Keratinocyte (primary cell): ENCODE measurements at regions not wholly inside any gene's neighbourhood (a gene's known extent, or its start where the extent isn't known, plus 50 kb on each side); places are given as distances from the start of the nearest gene placed in this dataset.
A peak's percentile ranks its signal among the peaks of the same experiment; 100 is the strongest.
"Not testable (repeated sequence)": the region's sequence is repeated elsewhere in the genome, so short reads cannot be mapped to it uniquely, and the experiment has no call there.

Experiments used
- DNase-seq: peaks from one replicate; pipeline ENCODE4 v3.0.0-alpha.2; 2011; ENCODE audit warnings: low read depth, missing footprints, low spot score
- FAIRE-seq: peaks from 2 replicates; lab custom pipeline; 2011; peaks lifted over from hg19 to GRCh38; lab: Jason Lieb, UNC
- H2AFZ ChIP-seq: 2 replicates; pipeline ENCODE4 v1.6.0; 2012; ENCODE audit warnings: low read length, control low read depth, inconsistent platforms; ENCODE audit not compliant: control insufficient read depth
- H3K27ac ChIP-seq: 2 replicates; pipeline ENCODE4 v1.5.1; 2011; ENCODE audit warnings: low read length; ENCODE audit not compliant: control insufficient read depth, insufficient read depth
- H3K27me3 ChIP-seq: 3 replicates; pipeline ENCODE4 v1.6.0; 2011; ENCODE audit warnings: low read length; ENCODE audit not compliant: control insufficient read depth, insufficient read depth; ENCODE audit errors: extremely low read depth
- H3K36me3 ChIP-seq, 2 experiments: 2 replicates in 1 of 2; 3 replicates in 1 of 2; pipeline ENCODE4 v1.5.1; 2011; ENCODE audit warnings: low read length in 2 of 2, mild to moderate bottlenecking in 1 of 2; ENCODE audit not compliant: control insufficient read depth in 2 of 2, insufficient read depth in 2 of 2; ENCODE audit errors: extremely low read depth in 1 of 2
- H3K4me1 ChIP-seq: 3 replicates; pipeline ENCODE4 v1.5.1; 2011; ENCODE audit warnings: low read length; ENCODE audit not compliant: control insufficient read depth, insufficient read depth; ENCODE audit errors: extremely low read depth
- H3K4me2 ChIP-seq: 3 replicates; pipeline ENCODE4 v1.6.0; 2011; ENCODE audit warnings: low read depth, low read length; ENCODE audit not compliant: control insufficient read depth, insufficient read depth; ENCODE audit errors: extremely low read depth
- H3K4me3 ChIP-seq, 3 experiments: fragments of 200-600 bp in 1 of 3; sonication (generic) in 1 of 3; 2 replicates in 2 of 3; 3 replicates in 1 of 3; pipeline ENCODE4 v1.5.1; 2011 to 2016; ENCODE audit warnings: low read length in 3 of 3, mild to moderate bottlenecking in 3 of 3, control low read depth in 2 of 3, inconsistent platforms in 1 of 3, low read depth in 1 of 3, mixed read lengths in 1 of 3, mixed run types in 1 of 3, moderate library complexity in 1 of 3; ENCODE audit not compliant: control insufficient read depth in 2 of 3, insufficient read depth in 2 of 3; ENCODE audit errors: extremely low read depth in 1 of 3
- H3K79me2 ChIP-seq: 2 replicates; pipeline ENCODE4 v1.6.0; 2012; ENCODE audit warnings: low read length; ENCODE audit not compliant: control insufficient read depth, insufficient read depth
- H3K9ac ChIP-seq: 3 replicates; pipeline ENCODE4 v1.6.0; 2011; ENCODE audit warnings: low read length; ENCODE audit not compliant: control insufficient read depth, insufficient read depth; ENCODE audit errors: extremely low read depth
- H3K9me1 ChIP-seq: 3 replicates; pipeline ENCODE4 v1.6.0; 2011; ENCODE audit warnings: low read length; ENCODE audit not compliant: control insufficient read depth, insufficient read depth; ENCODE audit errors: extremely low read depth
- H3K9me3 ChIP-seq: 2 replicates; pipeline ENCODE4 v1.5.1; 2012; ENCODE audit warnings: low read depth, low read length; ENCODE audit not compliant: control insufficient read depth
- H4K20me1 ChIP-seq: 3 replicates; pipeline ENCODE4 v1.6.0; 2011; ENCODE audit warnings: low read length; ENCODE audit not compliant: control insufficient read depth, insufficient read depth; ENCODE audit errors: extremely low read depth
- EZH2 ChIP-seq: IDR thresholded peaks from one replicate; pipeline ENCODE4 v1.6.1; 2012; ENCODE audit warnings: inconsistent platforms, mild to moderate bottlenecking, low read length, moderate library complexity
- dilution Hi-C: fragments of 300-500 bp; cut with MboI; formaldehyde crosslinking; loops from one replicate; pipeline ENCODE4 v1.7.0; 2020; ENCODE audit warnings: low sequenced_read_pairs; ENCODE audit not compliant: extremely low pct_ligation_motif_present
- TF ChIP-seq, protein P1 (sequence below), 3 experiments: IDR thresholded peaks in 1 of 3; conservative IDR thresholded peaks in 1 of 3; optimal IDR thresholded peaks in 1 of 3; 2 replicates in 2 of 3; 3 replicates in 1 of 3; pipeline versions ENCODE3 to v1.5.1; 2011; ENCODE audit warnings: low read length in 3 of 3, mild to moderate bottlenecking in 3 of 3, moderate library complexity in 2 of 3, control low read depth in 1 of 3, inconsistent platforms in 1 of 3; ENCODE audit not compliant: insufficient read depth in 2 of 3; ENCODE audit errors: extremely low read depth in 1 of 3

DNA sequence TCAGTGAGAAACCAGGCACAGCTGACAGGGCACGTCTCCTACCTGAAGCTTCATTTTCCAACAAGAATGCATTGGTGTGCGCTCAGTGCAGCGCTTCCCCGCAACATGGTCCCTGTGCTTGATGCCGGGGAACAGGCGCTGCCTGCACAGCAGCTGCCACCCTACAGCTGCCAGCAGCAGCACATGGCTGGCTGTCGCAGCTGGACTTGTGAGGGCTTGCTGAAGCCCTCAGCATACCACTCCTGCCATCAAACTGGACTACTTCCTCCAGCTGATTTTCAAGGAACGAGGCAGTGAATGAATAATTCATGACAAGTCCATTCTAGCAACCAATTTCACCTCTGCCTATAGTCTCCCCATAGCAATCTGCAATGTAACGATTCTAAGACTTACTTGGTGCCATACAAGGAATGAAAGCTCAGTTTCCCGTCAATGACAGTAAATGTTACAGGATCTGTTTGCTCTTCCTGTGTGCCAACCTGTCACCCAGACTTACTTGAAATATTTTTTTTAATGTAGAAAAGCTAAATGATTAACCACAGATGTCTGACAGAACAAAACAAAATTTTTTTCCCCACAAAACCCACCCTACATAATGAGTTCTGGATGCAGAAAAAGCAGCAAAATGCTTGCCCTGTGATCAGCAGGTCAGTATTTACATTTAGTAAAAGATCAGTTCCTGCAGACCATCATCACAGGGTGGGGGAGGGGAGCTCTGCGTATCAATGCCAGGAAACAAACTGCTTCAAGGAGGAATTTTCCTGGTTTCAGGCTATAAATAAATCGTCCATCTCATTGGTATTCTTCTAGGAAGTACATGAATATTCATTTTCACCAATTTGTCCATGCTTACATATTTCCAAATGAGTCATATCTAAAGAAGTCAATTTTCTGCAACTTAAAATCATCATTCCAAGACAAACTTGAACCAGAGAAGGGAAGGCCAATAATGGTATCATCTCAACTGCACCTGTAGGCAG, 140.6 kb downstream of the ALOX5 start:
- Histone ChIP-seq H3K79me2 (no peaks in the 10 kb centered on the region), H3K27ac (peak overlapping the region; percentile 33), H3K27me3 (no peaks in the 10 kb centered on the region), H3K9me1 (no peaks in the 10 kb centered on the region), H3K4me3 (peak overlapping the region; percentile 1 to 51 (median 46)), H2AFZ (peak overlapping the region; percentile 74), H3K36me3 (no peaks in the 10 kb centered on the region), H3K9me3 (no peaks in the 10 kb centered on the region), H3K4me1 (peaks cover 22% of the 10 kb centered on the region), H3K9ac (no peak overlapping the region), H4K20me1 (no peaks in the 10 kb centered on the region), H3K4me2 (peak overlapping the region; percentile 91)
- no peak for TF ChIP-seq EZH2
- DNase-seq (peak; percentile 49), FAIRE-seq (peak; percentile 86)
- dilution Hi-C loops, result no loop called here

DNA sequence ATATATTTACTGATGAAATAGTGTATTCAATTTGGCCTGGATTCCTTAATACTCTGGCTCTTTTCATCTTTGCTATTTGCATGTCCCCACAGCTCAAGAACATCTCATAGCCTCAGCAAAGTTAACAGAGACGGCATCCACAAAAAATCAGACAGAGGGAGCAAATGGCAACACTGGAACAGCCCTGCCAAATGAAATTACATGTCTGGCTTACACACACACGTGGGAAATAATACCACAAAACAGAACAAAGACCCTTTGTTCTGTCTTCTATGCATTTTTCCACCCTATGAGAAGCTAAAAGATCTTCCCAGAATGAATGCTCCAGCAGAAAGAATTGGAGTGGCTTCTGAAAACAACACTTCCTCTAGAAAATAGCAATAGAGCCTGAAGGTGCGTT, 139.5 kb downstream of the ALOX5 start:
- Histone ChIP-seq H3K4me1 (peaks cover 24% of the 10 kb centered on the region), H3K27me3 (no peaks in the 10 kb centered on the region), H3K27ac (no peak overlapping the region), H2AFZ (peak overlapping the region; percentile 13), H4K20me1 (no peaks in the 10 kb centered on the region), H3K79me2 (no peaks in the 10 kb centered on the region), H3K36me3 (no peaks in the 10 kb centered on the region), H3K9me3 (no peaks in the 10 kb centered on the region), H3K4me3 (no peak overlapping the region), H3K9ac (no peak overlapping the region), H3K4me2 (no peak overlapping the region), H3K9me1 (no peaks in the 10 kb centered on the region)
- FAIRE-seq, result peak; percentile 44
- TF ChIP-seq, protein P1, sequence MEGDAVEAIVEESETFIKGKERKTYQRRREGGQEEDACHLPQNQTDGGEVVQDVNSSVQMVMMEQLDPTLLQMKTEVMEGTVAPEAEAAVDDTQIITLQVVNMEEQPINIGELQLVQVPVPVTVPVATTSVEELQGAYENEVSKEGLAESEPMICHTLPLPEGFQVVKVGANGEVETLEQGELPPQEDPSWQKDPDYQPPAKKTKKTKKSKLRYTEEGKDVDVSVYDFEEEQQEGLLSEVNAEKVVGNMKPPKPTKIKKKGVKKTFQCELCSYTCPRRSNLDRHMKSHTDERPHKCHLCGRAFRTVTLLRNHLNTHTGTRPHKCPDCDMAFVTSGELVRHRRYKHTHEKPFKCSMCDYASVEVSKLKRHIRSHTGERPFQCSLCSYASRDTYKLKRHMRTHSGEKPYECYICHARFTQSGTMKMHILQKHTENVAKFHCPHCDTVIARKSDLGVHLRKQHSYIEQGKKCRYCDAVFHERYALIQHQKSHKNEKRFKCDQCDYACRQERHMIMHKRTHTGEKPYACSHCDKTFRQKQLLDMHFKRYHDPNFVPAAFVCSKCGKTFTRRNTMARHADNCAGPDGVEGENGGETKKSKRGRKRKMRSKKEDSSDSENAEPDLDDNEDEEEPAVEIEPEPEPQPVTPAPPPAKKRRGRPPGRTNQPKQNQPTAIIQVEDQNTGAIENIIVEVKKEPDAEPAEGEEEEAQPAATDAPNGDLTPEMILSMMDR (optimal IDR thresholded peaks at IDR 0.05 in 1 of 3, IDR thresholded peaks at IDR 0.05 in 1 of 3, conservative IDR thresholded peaks at IDR 0.05 in 1 of 3; ENCODE audit: extremely low read depth in 1 of 3, insufficient read depth in 2 of 3, low read length in 3 of 3), result no peak
- TF ChIP-seq EZH2, result no peak
- DNase-seq, result no peak
- dilution Hi-C loops, result no loop called here

DNA sequence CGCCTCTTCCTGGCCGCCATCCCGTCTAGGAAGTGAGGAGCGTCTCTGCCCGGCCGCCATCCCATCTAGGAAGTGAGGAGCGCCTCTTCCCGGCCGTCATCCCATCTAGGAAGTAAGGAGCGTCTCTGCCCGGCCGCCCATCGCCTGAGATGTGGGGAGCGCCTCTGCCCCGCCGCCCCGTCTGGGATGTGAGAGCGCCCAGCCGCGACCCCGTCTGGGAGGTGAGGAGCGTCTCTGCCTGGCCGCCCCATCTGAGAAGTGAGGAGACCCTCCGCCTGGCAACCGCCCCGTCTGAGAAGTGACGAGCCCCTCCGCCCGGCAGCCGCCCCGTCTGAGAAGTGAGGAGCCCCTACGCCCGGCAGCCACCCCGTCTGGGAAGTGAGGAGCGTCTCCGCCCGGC, 137.9 kb downstream of the ALOX5 start:
- H3K36me3 ChIP-seq, H3K4me3 ChIP-seq, dilution Hi-C loops: not testable (repeated sequence)

More for the DNA sequence above, 137.9 kb downstream of the ALOX5 start:
- not testable (repeated sequence) for H3K79me2 ChIP-seq, H2AFZ ChIP-seq, H3K27me3 ChIP-seq, H3K4me2 ChIP-seq, H3K9ac ChIP-seq, H3K9me1 ChIP-seq, H3K27ac ChIP-seq, DNase-seq, H3K9me3 ChIP-seq, H4K20me1 ChIP-seq, FAIRE-seq
- H3K4me1 ChIP-seq, result peaks cover 24% of the 10 kb centered on the region
